Astrocyte of the cerebellum (primary cell): ENCODE measurements at regions not wholly inside any gene's neighbourhood (a gene's known extent, or its start where the extent isn't known, plus 50 kb on each side); places are given as distances from the start of the nearest gene placed in this dataset.

Experiments used
- DNase-seq: peaks from one replicate; pipeline ENCODE4 v3.0.0-alpha.2; 2011; ENCODE audit warnings: low read depth
- H3K4me3 ChIP-seq: 2 replicates; pipeline ENCODE4 v1.5.1; 2011; ENCODE audit warnings: mild to moderate bottlenecking, low read depth, low read length, moderate library complexity
- in situ Hi-C: cut with HindIII; loops from 2 replicates; pipeline ENCODE4 v1.10.0; 2017; ENCODE audit warnings: low sequenced_read_pairs
- TF ChIP-seq, protein P1 (sequence below): IDR thresholded peaks from 2 replicates; pipeline ENCODE4 v1.5.1; 2012; ENCODE audit warnings: low read length, low read depth, moderate library complexity, mild to moderate bottlenecking; ENCODE audit errors: missing control alignments

DNA sequence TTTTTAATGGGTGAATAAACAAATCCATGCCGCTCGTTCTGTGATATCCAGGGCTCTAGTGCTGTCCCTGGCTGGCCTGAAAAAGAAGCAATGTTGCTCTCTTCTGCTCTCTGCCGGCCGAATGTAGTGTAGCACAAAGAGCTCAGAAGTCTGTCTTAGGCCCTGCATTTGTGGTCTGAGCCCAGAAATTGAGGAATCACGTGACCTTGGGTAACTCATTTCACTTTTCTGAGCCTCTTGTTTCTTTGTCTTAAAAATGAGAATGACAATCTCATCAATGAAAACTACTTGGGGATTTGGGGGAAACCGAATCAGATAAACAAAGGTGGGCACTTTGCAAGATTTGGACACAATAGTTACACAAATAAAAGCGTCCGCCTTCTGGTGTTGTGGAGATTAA is 381.6 kb upstream of the ASIC2 start:
- in situ Hi-C loops = no loop called here

GRCh38 chr17:33676444-33676843 is 383.3 kb upstream of the ASIC2 start:
- DNase-seq = no peak
- no peak overlapping the region for H3K4me3 ChIP-seq
- in situ Hi-C loops = no loop called here
- TF ChIP-seq, protein P1, sequence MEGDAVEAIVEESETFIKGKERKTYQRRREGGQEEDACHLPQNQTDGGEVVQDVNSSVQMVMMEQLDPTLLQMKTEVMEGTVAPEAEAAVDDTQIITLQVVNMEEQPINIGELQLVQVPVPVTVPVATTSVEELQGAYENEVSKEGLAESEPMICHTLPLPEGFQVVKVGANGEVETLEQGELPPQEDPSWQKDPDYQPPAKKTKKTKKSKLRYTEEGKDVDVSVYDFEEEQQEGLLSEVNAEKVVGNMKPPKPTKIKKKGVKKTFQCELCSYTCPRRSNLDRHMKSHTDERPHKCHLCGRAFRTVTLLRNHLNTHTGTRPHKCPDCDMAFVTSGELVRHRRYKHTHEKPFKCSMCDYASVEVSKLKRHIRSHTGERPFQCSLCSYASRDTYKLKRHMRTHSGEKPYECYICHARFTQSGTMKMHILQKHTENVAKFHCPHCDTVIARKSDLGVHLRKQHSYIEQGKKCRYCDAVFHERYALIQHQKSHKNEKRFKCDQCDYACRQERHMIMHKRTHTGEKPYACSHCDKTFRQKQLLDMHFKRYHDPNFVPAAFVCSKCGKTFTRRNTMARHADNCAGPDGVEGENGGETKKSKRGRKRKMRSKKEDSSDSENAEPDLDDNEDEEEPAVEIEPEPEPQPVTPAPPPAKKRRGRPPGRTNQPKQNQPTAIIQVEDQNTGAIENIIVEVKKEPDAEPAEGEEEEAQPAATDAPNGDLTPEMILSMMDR = no peak

More for the DNA sequence above, 381.6 kb upstream of the ASIC2 start:
- peak; percentile 16 for DNase-seq
- TF ChIP-seq, protein P1 = peak; percentile 80
- no peak overlapping the region for H3K4me3 ChIP-seq

GRCh38 chr17:33679595-33679994 is 386.5 kb upstream of the ASIC2 start:
- in situ Hi-C loops = no loop called here
- no peak for DNase-seq
- TF ChIP-seq, protein P1 = no peak
- H3K4me3 ChIP-seq = no peak overlapping the region

GRCh38 chr17:33680472-33680871 is 387.4 kb upstream of the ASIC2 start:
- H3K4me3 ChIP-seq = no peak overlapping the region
- no peak for DNase-seq
- in situ Hi-C loops = no loop called here
- TF ChIP-seq, protein P1 = no peak

DNA sequence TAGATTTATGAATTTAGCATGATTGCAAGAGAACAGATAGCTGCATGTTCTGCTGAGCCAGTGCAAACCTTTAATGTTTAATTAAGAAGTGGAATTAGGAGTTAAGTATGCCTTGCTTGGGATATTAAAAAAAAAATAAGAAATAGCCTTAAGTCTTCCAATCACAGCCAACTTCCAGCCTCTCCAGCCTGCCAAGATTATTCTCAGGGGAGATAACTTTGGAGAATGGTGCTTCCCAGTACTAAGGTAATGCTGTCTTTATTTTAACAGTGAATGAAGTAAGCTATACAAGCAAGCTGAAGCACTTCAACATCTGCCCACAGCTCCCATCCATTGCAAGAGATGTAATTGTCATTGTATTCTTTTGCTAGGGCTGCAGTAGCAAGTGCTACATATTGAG is 389.5 kb upstream of the ASIC2 start:
- no peak for DNase-seq
- H3K4me3 ChIP-seq = no peak overlapping the region
- in situ Hi-C loops = no loop called here
- TF ChIP-seq, protein P1 = no peak

DNA sequence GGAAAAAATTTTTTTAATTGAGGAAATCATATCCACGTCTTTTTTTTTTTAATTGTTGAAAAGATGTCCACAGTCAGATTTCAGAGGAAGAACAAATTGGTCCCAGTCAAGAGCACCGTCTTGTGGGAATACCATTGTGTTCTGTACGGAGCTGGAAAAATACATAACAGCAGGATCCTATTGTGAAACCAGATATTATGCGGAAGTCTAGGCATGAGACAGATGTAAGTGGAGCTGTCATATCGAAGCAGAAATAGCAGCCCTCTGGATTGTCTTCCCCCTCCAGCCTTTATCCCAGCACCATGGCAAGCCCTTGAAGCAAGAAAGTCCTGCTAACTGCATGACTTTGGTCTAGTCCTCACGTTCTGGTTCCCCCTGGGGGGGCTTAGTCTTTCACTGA is 391.6 kb upstream of the ASIC2 start:
- no peak for DNase-seq
- TF ChIP-seq, protein P1 = no peak
- no peak overlapping the region for H3K4me3 ChIP-seq
- in situ Hi-C loops = no loop called here

- no peak for DNase-seq
These were observed 393.1 kb upstream of the ASIC2 start for GRCh38 chr17:33686171-33686570.

More at GRCh38 chr17:33686171-33686570, 393.1 kb upstream of the ASIC2 start:
- TF ChIP-seq, protein P1 = no peak
- H3K4me3 ChIP-seq = no peak overlapping the region
- in situ Hi-C loops = no loop called here
